Ammon's horn (tissue), 1 donor: ENCODE measurements at regions not wholly inside any gene's neighbourhood (a gene's known extent, or its start where the extent isn't known, plus 50 kb on each side); places are given as distances from the start of the nearest gene placed in this dataset.
"Not testable (repeated sequence)": the region's sequence is repeated elsewhere in the genome, so short reads cannot be mapped to it uniquely, and the experiment has no call there.

Experiments
- DNase-seq: peaks from one replicate; pipeline ENCODE4 v3.0.0-alpha.2; 2016; ENCODE audit warnings: low spot score

- DNase-seq = not testable (repeated sequence)
Measured at GRCh38 chr16:29274055-29275035, 132.2 kb downstream of the NPIPB11 start.

DNA sequence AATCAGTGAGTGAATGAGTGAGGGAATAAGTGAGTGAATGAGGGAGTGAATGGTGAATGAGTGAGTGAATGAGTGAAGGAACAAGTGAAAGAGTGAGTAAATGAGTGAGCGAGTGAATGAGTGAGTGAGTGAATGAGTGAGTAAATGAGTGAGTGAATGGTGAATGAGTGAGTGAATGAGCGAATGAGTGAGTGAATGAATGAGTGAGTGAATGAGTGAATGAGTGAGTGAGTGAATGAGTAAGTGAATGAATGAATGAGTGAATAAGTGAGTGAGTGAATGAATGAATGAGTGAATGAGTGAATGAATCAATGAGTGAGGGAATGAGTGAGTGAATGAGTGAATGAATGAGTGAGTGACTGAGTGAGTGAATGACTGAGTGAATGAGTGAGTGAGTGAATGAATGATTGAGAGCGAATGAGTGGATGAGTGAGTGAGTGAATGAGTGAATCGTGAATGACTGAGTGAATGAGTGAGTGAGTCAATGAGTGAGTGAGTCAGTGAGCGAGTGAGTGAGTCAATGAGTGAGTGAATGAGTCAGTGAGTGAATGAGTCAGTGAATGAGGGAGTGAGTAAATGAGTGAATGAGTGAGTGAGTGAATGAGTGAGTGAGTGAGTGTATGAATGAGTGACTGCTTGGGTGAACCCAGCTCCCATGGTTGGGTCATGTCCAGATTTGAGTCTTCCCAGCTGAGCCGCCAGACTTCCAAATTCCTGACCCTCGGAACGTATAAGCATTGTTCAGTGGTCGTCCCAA lies 133.0 kb downstream of the NPIPB11 start:
- DNase-seq = not testable (repeated sequence)

DNA sequence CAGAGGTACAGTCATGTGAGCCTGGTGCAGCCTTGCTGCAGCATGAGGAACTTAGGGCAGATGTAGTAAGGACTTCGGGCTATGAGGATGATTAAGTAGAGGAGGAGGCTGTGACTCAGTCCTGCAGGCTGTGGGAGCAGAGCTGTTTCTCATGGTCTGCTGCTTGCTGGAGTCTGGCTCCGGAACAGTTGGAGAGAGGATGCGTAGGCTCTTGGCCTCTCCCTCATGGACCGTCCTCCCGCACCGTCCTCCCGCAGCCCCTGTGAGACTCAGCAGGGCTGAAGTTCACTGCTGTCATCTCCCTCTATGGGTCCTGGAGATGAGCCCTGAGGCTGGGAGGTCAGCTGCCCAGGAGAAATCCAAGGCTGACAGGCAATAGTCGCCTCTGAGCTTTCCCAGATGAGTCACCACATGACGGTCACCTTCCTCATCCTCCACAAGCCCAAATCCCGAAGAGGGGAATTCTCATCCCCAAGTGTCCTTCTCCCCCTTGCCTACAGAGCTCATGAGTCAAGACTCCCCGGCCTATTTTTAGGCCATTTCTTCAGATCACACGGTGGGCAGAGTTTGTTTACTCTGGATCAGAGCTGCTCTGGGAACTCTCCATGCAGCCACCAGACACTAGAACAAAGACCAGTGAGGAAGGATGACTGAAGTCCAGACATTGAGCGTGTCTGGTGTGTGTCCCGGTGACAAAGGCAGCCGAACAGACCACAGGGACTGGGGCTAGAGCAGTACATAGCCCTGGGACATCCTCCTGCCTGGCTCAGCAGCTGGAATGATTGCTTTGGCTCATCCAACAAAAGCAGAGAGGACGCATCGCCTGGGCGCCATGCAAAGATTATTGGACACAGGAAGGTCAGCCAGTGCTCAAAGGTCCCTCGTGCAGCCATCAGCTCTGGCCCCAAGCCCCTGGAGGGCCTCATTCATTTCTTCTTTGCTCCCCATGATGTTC lies 134.5 kb downstream of the NPIPB11 start:
- not testable (repeated sequence) for DNase-seq

- DNase-seq = not testable (repeated sequence)
Measured at GRCh38 chr16:29270923-29271322, 135.6 kb downstream of the NPIPB11 start.

DNA sequence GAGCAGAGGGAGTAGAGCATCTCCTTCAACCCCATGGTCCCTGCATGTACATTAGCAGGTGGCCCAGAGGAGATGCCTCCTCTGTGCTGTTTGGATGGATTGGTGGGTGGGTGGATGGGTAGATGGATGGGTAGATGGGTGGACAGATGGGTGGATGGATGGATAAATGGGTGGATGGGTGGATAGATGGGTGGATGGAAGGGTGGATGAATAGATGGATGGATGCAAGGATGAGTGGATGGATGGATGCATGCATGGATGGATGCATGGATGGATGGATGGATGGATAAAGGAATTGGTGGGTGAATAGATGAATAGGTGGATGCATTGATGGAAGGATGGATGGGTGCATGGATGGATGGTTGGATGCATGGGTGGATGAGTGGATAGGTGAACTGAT lies 136.5 kb downstream of the NPIPB11 start:
- not testable (repeated sequence) for DNase-seq

- DNase-seq = not testable (repeated sequence)
Measured at GRCh38 chr16:29269192-29269811, 137.2 kb downstream of the NPIPB11 start.

- DNase-seq = not testable (repeated sequence)
Measured at GRCh38 chr16:29268785-29269191, 137.7 kb downstream of the NPIPB11 start.

DNA sequence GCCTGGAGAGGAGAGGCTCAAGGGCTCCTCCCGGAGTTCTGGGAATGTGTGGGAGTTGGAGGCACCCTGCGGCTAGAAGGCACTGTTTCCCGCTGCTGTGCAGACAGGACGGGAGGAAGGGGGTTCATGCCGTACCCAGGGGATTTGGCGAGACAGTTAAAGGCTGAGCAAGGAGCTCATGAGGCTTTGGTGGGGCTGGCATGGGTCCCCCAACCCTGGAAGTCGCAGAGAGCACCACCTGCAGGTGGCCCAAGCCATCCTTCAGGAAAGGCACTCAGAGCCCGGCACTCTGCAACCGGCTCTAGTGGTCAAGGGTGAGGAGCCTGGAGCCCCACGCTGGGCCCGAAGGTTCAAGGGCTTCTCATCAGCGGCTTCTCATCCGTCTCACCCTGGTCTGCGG lies 138.2 kb downstream of the NPIPB11 start:
- DNase-seq = not testable (repeated sequence)

- not testable (repeated sequence) for DNase-seq
Measured at GRCh38 chr16:29267891-29268290, 138.6 kb downstream of the NPIPB11 start.

DNA sequence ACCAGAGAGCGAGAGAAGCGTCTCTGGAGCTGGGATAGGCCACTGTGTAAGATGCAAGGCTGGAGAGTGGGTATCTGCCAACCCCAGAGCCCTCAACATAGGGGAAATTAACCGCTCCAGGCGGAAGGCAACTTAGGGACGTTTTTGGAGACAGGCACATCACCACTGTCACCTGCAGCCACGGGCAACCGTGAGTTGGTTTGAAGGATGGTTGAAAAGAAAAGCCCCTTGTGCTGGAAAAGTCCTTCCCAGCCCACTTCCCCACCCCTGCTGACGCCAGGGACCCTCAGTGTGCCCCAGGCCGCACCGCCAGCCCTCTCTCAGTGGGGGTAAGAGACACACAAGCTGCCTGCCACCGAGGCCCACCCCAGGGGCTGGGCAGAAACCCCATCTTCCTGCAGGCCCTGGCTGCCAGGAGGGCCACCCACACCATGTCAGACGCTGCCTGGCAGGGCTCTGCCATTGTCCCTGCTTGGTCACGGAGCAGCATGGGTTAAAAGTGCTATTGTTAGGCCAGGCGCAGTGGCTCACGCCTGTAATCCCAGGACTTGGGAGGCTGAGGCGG lies 139.4 kb downstream of the NPIPB11 start:
- not testable (repeated sequence) for DNase-seq

- not testable (repeated sequence) for DNase-seq
Measured at GRCh38 chr16:29266612-29267011, 139.9 kb downstream of the NPIPB11 start.

- DNase-seq = not testable (repeated sequence)
Measured at GRCh38 chr16:29265255-29265853, 141.2 kb downstream of the NPIPB11 start.

GRCh38 chr16:29264080-29264837 lies 142.3 kb downstream of the NPIPB11 start:
- DNase-seq = peak; percentile 44

- DNase-seq = not testable (repeated sequence)
Measured at GRCh38 chr16:29262725-29263124, 143.8 kb downstream of the NPIPB11 start.

DNA sequence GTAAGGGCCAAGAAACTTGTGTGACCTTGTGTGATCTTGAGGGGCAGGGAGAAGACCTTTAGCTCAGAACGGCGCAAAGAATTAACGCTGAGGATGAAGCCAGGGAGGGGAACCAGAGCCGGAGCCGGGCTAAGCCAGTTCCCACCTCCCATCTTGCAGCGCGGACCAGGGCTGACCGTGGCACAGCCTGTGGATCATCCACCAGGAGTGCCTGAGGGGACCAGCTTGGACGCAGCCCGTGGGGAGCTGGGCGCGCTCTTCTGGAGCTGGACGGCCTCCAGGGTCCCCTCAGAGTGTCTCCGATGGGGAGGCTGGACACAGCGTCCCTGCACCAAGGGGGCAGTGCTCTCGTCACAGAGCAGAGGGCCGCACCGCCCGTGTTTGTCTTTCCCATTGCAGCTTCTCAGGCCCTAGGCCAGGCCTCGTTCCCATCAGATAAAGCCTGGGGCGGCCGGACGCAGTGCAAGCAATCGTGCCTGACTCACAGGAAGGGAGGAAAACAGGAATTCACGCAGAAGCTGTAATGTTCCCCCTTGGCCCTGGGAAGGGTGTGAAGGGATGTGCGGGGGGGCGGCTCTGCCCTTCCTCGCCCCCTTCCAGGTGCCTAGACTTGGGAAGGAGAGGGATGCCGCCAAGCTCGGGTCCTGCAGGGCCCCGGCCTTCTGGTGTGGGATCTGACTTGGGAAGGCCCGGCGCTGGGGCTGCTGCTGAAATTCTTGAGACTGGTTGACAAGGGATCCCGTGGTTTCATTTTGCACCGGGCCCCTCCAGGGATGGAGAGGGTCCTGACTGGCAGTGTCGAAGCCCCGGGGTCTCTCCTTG lies 144.9 kb downstream of the NPIPB11 start:
- DNase-seq = not testable (repeated sequence)

DNA sequence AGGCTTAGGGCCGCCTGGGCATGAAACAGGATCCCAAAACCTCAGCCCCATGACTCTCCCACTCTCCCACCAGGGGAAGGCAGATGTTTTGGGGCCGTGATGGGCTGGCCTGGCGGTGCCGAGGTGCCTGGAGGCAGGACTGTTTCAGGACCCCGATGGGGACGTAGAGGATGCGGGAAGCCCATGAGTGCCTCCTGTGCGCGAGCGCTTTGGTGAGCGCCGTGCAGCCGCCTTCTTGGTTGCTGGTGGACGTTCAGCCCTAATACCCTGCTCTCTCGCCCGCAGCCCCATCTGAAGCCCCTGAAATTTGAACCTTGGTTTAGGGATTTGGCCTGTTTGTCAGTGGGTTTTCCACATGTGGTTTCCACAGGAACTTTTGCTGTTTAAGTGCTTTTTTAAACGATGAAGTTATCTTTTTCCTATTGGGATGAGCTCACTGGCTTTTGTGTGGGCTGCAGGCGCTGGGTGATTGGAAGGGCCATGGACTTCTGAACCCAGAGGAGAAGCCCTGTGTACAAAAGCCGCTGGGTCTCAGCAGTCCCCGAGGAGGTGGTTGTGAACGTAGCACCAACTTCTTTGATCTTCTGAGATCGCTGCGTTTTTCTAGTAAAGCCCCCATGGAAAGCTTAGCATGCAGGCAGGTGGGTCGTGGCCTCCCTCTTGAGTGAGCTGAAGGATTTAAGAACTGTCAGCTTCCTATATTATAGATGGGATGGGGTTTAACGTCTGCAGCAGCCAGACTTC lies 145.7 kb downstream of the NPIPB11 start:
- not testable (repeated sequence) for DNase-seq

DNA sequence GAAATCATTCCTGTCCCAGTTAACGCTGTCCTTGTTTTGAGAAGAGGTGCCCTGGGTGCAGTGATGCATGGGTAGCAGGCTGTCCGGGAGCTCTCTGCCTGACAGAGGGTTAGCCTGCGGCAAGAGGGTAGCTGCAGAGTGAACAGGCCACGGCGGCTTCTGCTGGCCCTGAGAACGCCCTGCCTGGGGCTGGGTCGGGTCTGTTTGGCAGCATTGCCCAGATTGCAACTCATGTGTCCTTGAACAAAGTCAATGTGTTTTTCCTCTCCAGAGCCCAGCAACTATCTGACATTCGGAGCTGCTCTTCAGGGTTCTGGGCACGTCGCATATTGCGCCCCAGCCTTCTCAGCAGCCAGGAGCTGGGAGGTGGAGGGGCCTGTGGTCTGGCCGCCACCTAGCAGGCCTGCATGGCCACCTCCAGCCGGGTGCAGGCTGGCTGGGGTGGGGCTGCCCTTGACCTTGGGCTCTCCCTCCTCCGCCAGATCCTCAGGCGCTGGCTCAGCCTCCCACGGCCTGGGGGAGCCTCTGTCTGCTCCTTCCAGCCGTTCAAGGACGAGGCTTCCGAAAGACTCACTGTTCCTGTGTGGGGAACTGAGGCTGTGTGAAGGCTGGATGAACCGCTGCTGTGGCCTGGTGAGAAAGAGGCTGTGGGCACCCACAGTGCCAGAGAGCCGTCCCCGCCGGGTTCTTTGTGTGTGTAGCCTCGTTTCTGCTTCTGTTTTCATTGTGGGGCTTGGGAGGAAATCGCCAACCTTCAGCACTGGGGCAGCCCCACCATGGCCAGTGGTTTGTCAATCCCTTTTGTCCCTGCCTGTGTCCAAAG lies 146.7 kb downstream of the NPIPB11 start:
- not testable (repeated sequence) for DNase-seq
